ENCODE measurements at regions not wholly inside any gene's neighbourhood (a gene's known extent, or its start where the extent isn't known, plus 50 kb on each side); places are given as distances from the start of the nearest gene placed in this dataset.

DNA sequence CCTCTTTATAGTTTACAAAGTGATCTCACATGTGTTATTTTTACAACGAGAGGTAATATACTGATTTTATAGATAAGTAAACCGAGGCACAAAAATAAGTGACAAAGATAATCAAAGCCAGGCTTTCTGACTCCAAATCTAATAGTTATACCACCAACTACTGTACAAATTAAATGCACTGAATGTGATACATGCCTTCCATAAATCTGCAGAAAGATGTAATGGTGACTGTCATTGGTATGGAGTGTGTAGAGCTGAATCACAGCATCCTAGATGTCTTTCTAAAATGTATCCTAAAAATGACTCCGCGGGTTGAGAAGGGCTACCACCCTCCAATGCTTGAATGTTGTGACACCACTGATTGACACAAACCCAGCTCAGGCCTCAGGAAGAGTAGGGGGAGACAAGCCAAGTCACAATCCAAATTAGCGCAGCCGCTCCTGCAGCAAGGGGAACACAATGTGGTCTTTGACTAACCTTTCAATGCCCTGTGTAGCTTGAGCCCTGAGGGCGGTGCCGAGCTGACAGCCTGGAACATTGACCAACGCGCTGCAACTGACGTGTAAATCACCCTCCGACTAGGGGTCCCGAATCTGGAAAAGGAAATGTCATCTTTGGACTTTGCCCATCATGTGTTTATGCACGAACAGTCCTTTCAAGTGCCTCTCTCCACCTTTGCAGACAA, 136.8 kb downstream of the OLIG3 start (continued):
- TF ChIP-seq, protein P1, sequence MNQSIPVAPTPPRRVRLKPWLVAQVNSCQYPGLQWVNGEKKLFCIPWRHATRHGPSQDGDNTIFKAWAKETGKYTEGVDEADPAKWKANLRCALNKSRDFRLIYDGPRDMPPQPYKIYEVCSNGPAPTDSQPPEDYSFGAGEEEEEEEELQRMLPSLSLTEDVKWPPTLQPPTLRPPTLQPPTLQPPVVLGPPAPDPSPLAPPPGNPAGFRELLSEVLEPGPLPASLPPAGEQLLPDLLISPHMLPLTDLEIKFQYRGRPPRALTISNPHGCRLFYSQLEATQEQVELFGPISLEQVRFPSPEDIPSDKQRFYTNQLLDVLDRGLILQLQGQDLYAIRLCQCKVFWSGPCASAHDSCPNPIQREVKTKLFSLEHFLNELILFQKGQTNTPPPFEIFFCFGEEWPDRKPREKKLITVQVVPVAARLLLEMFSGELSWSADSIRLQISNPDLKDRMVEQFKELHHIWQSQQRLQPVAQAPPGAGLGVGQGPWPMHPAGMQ (IDR thresholded peaks at IDR 0.05; ENCODE audit: borderline replicate concordance), result no peak
- TF ChIP-seq HDAC2 (IDR thresholded peaks at IDR 0.05) (no peak), TARDBP (IDR thresholded peaks at IDR 0.05; ENCODE audit: borderline replicate concordance) (no peak), SRF (IDR thresholded peaks at IDR 0.05; ENCODE audit: low read depth in 2 of 2, low read length in 2 of 2) (no peak), CHD2 (IDR thresholded peaks at IDR 0.05; ENCODE audit: borderline replicate concordance, low read depth, low read length) (no peak), TBL1XR1 (IDR thresholded peaks at IDR 0.05; ENCODE audit: low read depth, low read length) (no peak), TCF3 (IDR thresholded peaks at IDR 0.05; ENCODE audit: borderline replicate concordance, insufficient read depth, low read depth, low read length) (no peak), NRF1 (conservative IDR thresholded peaks at IDR 0.05; ENCODE audit: low read depth, low read length) (no peak), SIN3A (IDR thresholded peaks at IDR 0.05; ENCODE audit: low read depth, low read length) (no peak), NFIC (IDR thresholded peaks at IDR 0.05; ENCODE audit: low read depth, low read length) (no peak), RELA (IDR thresholded peaks at IDR 0.05; ENCODE audit: borderline replicate concordance, partially characterized antibody) (no peak)
- TF ChIP-seq, protein P2, sequence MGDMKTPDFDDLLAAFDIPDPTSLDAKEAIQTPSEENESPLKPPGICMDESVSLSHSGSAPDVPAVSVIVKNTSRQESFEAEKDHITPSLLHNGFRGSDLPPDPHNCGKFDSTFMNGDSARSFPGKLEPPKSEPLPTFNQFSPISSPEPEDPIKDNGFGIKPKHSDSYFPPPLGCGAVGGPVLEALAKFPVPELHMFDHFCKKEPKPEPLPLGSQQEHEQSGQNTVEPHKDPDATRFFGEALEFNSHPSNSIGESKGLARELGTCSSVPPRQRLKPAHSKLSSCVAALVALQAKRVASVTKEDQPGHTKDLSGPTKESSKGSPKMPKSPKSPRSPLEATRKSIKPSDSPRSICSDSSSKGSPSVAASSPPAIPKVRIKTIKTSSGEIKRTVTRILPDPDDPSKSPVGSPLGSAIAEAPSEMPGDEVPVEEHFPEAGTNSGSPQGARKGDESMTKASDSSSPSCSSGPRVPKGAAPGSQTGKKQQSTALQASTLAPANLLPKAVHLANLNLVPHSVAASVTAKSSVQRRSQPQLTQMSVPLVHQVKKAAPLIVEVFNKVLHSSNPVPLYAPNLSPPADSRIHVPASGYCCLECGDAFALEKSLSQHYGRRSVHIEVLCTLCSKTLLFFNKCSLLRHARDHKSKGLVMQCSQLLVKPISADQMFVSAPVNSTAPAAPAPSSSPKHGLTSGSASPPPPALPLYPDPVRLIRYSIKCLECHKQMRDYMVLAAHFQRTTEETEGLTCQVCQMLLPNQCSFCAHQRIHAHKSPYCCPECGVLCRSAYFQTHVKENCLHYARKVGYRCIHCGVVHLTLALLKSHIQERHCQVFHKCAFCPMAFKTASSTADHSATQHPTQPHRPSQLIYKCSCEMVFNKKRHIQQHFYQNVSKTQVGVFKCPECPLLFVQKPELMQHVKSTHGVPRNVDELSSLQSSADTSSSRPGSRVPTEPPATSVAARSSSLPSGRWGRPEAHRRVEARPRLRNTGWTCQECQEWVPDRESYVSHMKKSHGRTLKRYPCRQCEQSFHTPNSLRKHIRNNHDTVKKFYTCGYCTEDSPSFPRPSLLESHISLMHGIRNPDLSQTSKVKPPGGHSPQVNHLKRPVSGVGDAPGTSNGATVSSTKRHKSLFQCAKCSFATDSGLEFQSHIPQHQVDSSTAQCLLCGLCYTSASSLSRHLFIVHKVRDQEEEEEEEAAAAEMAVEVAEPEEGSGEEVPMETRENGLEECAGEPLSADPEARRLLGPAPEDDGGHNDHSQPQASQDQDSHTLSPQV (IDR thresholded peaks at IDR 0.05), result no peak

All from GM12878 (cell line).